NCI-H1436 (cell line): ENCODE measurements at regions not wholly inside any gene's neighbourhood (a gene's known extent, or its start where the extent isn't known, plus 50 kb on each side); places are given as distances from the start of the nearest gene placed in this dataset.
"Not testable (repeated sequence)": the region's sequence is repeated elsewhere in the genome, so short reads cannot be mapped to it uniquely, and the experiment has no call there.

Experiments
- DNase-seq: peaks from one replicate; lab custom pipeline; 2025; lab: John Stamatoyannopoulos, UW

DNA sequence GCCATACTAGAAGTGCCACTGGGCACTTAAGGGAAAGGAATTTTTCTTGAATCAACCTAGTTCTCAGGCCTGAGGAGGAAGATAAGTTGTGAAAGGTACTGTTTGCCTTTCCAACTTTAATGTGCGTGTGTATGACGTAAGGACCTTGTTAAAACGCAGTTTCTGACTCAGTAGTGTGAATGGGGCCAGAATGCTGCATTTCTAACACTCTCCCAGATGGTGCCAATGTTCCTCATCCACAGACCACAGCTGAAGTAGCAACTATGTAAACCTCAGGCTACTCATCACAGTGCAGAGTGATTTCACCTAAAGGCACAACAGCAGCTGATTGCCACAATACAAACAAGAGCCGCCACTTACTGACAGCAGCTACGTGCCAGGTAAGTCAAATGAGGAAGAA is 103.6 kb downstream of the OTOL1 start:
- DNase-seq = no peak

DNA sequence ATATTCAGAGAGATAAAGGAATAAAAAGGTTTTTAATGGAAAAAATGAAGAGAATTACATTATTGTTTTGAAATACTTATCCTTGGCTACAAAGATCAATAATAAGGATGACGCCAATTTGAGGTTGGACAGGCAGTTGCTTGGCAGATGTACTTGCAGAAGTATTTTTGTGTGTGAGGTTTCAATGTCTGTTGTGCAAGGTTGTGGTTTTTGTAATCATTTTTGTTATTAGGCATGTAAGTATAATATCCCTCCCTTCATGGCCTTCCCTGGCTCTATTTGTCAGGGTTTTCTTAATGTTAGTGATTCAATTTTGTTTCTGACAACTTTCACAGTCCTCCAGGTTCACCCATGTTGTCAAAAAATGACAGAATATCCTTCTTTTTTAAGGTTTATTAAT is 105.9 kb downstream of the OTOL1 start:
- DNase-seq = no peak

DNA sequence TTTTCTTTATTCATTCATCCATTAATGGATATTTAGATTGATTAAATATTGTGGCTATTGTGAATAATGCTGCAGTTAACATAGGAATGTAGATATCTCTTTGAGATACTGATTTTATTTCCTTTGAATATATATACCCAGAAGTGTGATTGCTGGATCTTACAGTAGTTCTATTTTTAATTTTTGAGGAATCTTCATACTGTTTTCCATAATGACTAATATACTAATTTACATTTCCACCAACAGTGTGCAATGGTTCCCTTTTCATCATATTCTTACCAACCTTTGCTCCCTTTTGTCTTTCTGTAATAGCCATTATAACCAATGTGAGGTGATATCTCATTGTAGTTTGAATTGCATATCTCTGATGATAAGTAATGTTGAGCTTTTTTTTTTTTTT is 106.3 kb downstream of the OTOL1 start:
- DNase-seq = no peak

DNA sequence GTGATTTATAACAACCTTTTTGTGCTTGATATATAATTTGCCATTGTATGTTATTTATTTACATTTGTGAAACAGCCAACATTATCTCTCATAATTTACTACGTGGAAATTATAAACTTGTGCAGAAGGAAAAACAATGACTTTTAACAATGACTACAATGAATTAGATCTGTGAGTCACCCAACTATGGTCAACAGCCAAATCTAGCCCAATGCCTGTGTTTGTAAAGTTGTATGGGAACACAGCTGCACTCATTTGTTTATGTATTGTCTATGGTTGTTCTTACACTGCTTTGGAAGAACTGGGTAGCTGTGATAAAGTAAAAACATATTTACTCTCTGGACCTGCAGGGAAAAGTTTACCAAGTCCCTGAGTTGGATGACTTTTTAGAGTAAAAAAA is 110.4 kb downstream of the OTOL1 start:
- DNase-seq = no peak

DNA sequence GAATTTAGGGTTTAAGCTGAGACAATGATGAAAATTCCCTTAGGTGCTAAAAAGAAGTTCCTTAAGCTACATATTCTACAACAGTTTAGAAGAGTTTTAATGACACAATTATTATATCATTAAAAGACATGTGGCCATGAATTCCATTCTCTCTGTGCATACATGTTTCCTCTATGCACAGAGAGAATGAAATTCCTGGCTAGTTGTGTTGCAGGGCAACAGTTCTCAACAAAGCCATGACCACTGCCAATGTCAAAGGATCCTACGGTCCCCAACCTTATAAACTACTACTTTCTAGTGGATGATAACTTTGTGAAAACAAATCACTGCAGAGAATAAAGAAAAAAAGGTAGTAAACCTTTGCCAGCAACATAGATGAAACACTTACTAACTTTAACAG is 122.7 kb downstream of the OTOL1 start:
- no peak for DNase-seq

DNA sequence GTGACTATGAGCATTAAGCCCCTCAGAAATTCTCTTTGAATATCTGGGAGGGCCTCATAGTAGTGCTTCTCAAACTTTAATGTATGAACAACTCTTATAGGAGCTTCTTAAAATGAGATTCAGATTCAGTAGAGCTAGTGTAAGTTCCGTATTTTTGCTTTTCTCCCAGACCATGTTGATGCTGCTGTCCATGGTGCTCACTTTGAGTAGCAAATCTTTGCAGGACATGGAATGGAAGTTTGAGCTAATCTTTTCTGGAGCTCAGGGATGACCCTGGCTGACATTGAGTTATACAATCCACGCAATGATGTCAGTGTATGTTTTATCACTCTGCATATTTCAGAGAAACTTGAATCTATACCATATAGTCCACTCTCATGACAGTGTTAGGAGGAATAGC is 134.2 kb downstream of the OTOL1 start:
- DNase-seq = no peak

DNA sequence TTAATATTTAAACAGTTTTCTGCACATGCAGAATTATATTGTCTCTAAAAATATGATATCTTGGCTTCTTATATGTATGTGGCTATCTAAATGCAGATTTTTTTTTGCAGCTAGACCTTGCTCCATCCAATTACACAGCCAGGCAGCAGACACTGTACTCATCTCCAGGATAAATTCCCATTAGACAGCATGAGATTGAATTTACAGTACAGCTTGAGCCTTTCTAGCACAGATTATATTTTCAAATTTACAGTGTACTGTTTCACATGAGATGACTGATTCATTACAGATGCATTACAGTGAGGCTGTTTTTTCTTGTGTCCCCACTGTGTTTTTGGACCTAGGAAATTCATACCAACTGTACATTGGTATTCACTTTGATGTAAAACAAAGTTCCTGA is 134.9 kb downstream of the OTOL1 start:
- no peak for DNase-seq

DNA sequence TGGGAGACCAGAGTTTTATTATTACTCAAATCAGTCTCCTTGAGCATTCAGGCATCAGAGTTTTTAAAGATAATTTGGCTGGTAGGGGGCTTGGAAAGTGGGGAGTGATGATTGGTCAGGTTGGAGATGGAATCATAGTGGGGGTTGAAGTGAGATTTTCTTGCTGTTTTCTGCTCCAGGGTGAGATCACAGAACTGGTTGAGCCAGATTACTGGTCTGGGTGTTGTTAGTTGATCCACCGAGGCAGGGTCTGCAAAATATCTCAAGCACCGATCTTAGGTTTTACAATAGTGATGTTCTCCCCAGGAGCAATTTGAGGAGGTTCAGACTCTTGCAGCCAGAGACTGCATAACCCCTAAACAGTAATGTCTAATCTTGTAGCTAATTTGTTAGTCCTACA is 141.0 kb downstream of the OTOL1 start:
- DNase-seq = no peak

DNA sequence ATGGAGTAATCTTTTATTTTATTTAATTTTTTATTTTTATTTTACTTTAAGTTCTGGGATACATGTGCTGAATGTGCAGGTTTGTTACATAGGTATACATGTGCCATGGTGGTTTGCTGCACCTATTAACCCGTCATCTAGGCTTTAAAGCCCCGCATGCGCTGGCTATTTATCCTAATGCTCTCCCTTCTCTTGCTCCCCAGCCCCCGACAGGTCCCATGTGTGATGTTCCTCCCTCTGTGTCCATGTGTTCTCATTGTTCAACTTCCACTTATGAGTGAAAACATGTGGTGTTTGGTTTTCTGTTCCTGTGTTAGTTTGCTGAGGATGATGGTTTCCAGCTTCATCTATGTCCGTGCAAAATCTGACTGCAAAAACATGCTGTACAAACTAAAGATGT is 142.5 kb downstream of the OTOL1 start:
- not testable (repeated sequence) for DNase-seq

DNA sequence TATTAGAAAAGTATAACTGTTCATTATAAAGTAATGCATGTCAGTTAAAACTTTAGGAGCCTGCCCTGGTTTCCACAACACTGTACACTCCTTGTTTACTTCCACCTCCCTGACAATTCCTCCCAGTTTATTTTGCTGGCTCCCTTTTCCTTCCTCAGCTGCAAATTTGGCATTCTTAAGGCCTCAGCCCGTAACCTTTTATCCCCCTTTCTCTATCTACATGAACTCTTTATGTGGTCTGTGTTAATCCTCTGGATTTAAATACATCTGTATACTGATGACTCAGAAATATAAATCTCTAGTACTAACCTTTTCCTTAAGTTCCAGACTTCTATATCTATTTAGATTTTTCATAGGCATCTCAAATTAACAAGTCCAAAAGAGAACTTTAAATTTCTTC is 143.6 kb downstream of the OTOL1 start:
- DNase-seq = no peak

DNA sequence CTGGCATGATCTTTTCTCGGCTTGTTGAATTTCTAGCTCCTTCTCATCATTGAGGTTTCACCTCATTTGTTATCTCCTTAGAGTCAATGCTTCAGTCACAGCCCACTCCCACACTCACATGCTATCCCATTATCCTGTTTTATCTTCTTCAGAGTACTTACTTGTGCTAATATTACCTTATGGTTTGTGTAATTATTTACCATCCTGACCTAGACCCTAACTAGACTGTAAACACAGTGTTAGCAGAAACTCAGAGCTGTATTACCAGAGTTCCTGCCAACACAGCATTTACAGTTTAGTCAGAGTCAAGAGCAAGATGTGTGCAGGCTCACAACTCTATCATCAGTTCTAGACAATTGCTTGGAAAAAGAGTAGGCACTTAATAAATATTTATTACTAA is 144.7 kb downstream of the OTOL1 start:
- no peak for DNase-seq

DNA sequence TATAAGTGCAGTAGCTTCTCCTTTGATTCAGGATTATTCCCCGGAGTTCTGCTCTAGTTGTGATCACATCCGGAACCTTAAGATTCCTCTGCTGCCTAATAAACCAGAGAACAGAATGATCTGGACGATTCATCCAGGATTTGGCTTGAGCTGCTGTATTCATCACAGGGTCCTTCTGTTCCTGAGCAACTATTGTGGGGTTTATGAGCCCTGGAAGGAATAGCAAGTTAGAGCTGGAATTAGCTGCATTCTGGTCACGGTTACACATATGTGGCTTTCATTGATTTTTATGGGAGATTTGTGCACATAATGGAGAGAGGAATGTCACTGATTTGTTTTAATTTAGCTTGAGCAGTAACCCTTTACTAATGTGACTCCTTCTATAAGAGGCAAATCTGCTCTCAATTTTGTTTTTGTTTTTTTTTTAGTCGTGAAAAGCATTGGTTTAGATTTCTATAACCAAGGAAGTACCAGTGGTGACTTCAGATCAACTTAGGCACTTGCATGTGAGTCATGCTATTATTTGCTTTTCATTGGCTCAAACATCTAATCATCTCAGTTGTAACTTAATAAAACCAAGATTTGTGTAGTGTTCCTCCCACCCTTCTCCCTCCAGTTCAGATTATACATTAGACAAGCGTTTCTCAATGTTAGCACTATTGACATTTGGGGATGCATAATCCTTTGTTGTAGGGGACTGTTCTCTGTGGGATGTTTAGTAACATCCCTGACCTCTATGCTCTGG is 148.5 kb downstream of the OTOL1 start:
- DNase-seq = no peak

DNA sequence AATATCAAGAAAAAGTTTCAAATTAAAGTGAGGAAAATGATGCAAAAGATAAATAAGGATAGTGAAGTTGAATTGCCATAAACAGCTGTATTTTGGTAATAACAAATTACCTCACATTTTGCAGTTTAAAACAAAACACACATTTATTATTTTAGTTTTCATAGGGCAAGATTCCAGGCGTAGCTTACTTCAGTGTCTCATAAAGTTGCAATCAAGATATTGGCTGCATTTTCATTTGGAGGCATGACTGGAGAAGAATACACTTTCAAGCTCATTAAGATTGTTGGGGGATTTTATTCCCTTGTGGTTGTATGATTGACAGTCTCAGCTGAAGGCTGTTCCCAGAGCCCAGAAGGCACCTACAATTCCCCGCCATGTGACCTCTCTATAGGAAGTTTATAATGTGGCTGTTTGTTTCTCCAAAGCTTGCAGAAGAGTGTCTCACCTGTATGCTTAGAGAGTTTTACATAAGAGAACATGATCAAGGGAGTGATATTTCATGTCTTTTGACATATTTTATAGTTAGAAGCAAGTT is 151.4 kb downstream of the OTOL1 start:
- no peak for DNase-seq

DNA sequence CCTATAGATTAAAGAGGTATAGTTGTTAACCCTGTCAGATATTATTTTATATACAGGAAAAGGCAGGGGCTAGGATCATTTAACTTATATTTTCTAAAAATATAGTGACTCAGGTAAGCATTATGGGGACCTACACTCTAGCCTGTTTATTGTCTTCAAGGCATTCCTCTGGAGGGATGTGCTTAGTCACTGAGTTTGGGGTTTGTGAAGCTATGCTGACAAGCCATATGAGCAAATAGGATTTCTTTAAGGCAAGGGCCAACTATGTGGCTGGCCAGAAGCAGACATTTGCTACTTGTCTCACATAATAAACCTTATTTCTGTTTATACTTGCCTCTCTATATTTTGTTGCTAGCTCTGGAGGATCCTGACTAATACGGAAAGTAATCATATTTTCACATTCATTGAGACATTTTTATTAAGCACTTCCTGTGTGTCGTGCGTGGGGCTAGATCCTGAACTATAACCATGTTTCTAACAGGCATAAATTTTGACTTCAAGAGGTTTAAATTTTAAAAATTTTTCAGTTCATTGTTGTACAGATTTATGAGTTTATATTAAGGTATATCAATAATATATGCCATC is 153.4 kb downstream of the OTOL1 start:
- no peak for DNase-seq

DNA sequence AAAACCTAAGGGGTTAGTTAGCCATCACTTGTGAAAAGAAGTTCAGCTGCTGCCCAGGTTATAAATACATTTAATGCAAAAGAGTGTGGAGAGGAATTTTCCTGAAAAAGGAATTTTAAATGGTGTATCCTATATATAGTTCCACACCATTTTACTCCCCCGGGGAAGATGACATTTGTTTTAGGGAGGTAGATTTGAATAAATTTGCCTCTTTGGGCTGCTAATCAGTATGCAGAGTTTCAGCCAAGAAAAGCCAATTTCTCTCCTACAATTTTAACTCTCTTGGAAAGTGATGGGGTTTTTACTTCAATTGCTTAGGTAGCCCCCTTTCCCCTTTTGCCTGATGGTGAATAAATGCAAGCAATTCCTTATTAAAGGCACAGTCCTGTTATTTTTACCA is 161.2 kb downstream of the OTOL1 start:
- no peak for DNase-seq

DNA sequence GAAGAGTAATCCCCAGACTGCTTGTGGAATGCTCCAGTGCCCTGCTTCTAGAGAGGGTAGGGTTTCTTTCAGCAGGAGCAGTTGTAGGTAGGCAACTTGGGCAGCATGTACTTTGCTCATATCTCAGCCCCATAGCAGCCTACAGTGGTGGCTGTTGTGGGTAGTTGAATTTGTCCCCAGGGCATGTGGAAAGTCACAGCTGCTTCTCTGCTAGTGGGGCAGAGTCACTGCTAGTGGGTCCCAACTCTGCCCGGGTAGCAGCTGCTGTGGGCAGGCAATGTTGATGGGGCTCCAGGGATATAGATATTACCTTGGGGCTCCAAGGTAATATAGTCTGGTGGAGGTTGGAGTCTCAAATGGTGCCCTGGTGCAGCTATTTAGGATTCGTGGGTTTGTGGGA is 174.5 kb downstream of the OTOL1 start:
- DNase-seq = no peak

DNA sequence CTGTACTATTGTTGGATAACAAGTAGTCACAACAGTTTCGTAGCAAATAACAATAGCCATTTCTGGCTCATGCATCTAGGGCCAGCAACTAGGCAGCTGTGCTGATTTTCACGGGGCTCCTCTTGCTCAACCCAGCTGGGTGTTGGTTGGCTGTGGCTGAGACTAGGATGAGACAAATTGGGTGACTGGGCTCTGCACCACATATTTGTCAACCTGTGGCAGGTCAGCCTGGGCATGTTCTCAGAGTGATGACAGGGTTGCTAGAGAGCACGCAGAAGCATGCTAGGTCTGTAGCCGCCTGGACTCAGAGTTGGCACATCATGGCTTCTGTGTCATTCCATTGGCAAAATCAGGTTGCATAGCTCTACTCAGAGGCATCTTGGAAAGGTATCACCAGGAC is 175.9 kb downstream of the OTOL1 start:
- no peak for DNase-seq

DNA sequence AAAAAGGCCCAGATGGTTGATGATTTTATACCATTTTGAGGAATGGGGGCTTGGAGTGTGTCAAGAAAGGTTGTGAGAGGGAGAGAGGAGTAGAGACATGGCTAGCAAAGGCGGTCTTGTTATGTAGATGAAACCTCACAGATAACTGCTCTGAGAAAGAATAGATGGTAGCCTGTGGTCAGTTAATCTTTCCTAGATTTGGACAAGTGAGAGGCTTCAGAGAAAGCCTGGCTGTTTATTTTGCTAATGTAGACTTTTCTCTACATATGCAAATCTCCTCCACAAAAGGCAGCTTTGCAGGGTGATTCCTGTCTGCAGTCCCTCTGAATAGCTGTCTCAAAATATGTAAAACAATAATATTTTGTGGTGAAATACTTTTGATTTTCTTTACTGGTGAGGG is 177.3 kb downstream of the OTOL1 start:
- no peak for DNase-seq

DNA sequence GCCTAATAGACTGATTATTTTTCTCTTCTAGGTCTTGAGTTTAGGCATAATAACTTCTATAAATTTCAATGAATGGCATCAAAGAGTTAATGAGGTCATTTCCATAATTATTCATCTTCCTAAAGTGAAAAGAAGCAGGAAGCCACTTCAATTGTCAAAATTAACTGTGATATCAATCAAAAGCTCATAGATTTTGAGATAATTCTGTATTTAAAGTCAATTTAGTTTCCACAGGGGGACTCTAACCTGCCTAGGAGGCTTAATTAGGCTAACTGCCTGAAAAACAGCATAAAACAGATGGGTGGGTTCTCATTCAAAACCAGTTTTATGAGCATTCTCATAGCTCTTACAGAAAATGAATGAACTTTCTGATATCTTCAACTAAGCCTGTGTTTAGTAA is 177.8 kb downstream of the OTOL1 start:
- no peak for DNase-seq

DNA sequence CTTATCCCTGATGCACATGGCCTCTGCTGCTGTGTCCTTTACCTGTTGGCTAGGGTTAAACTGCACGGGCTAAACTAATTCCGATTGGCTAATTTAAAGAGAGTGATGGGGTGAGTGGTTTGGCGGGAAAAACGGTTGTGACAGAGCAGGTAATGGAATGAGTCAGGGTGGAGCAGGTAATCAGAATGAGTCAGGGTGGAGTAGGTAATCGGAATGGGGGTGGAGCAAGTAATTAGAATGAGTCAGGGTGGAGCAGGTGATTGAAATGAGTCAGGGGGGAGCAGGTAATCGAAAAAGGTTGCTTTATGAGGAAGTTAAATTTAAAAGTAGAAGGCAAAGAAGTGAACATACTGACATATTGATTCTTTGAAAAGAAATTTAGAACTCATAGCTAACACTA is 185.2 kb downstream of the OTOL1 start:
- not testable (repeated sequence) for DNase-seq

DNA sequence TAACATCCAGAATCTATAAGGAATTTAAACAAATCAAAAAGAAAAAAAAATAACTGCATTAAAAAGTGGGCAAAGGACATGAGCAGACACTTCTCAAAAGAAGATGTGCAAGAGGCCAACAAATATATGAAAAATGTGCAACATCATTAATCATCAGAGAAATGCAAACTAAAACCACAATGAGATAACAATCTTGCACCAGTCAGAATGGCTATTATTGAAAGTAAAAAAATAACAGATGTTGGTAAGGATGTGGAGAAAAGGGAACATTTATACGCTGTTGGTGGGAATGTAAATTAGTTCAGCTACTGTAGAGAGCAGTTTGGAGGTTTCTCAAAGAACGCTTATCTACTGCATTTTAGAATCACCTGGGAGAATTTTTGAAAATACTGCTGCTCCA is 186.1 kb downstream of the OTOL1 start:
- no peak for DNase-seq

DNA sequence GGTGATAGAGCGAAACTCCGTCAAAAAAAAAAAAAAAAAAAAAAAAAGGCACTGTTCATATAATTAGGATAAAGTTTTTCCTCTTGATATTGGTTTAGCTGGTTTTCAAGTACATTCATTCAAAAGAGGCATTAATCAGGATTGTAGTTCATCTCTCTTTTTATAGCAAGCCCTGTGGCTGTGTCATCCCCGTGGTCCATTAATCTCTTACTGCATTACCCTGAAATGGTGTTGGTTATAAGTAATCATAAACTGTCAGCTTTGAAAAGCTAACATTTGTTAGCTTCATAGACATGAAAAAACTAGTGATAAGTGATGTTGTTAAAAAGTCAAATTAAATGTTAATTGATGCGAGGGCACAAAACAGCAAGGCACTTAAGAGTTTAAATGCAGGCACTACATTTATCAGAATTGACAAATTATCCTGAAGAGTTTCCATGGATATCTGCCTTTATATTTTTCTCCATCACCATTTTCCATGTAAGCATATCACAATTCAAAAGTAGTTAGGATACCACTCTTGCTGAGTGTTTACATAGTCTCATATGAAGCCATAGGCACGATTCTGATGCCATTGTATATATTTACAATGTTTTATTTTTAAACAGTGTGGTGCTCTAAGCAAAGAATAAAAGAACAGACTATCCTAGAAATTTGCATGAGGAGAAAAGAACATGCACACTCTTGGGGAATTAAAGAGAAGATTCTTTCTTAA is 193.1 kb downstream of the OTOL1 start:
- no peak for DNase-seq

DNA sequence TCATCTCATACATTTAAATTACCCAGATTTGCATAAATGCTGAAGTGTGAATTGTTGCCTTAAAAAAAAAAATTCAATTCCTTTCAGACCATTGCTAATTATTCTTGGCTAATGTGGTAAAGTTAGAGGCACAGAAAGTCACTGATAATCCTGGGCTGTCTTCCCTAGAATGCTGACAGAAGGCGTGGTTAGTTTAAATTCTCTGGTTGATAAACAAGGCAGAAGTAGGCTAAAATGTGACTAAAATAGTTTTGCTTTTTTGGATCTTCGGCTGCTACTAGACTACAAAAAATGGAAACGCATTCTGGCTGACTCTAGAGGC is 193.7 kb downstream of the OTOL1 start:
- no peak for DNase-seq

DNA sequence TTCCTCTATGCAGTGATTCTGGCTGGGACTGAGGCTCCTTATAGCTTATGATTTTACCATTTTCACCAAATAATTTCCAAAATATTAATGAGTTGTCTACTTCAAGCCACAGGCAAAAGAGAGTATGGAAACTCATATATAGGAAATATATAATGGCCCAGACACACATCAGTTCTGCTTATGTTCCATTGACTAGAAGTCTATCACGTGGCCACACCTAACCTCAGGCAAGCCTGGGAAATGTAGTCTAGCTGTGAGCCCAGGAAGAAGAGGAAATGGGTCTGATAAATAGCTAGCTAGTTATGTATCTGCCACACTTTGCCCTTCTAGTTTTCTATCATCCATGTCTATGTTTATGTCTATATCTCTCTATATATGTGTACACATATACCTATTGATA is 195.1 kb downstream of the OTOL1 start:
- DNase-seq = no peak
